GM23338 (cell line): ENCODE measurements at regions not wholly inside any gene's neighbourhood (a gene's known extent, or its start where the extent isn't known, plus 50 kb on each side); places are given as distances from the start of the nearest gene placed in this dataset.
A peak's percentile ranks its signal among the peaks of the same experiment; 100 is the strongest.

Experiments used
- ATAC-seq: fragments of 200-7000 bp; cut with Tn5 transposase; 3 replicates; pipeline ENCODE4 v1.9.1; 2020
- DNase-seq: peaks from one replicate; pipeline ENCODE4 v3.0.0-alpha.2; 2015; ENCODE audit warnings: low spot score
- H2AFZ ChIP-seq: fragments of 200-600 bp; sonication (generic); 2 replicates; pipeline ENCODE4 v1.8.0; 2016; ENCODE audit warnings: antibody characterized with exemption, mild to moderate bottlenecking, moderate library complexity
- H3F3A ChIP-seq: fragments of 200-600 bp; sonication (generic); replicated peaks from 2 replicates; pipeline ENCODE4 v1.8.0; 2017; ENCODE audit warnings: antibody characterized with exemption, mixed run types, low read depth
- H3K27ac ChIP-seq: fragments of 200-600 bp; sonication (generic); 2 replicates; pipeline ENCODE4 v1.6.1; 2016; ENCODE audit warnings: low read depth
- H3K27me3 ChIP-seq: fragments of 200-600 bp; sonication (generic); 2 replicates; pipeline ENCODE4 v1.8.0; 2016; ENCODE audit warnings: mild to moderate bottlenecking, mixed run types, moderate library complexity; ENCODE audit not compliant: insufficient read depth
- H3K36me3 ChIP-seq: fragments of 200-600 bp; sonication (generic); 2 replicates; pipeline ENCODE4 v1.8.0; 2016; ENCODE audit warnings: mild to moderate bottlenecking; ENCODE audit not compliant: insufficient read depth
- H3K4me1 ChIP-seq: fragments of 200-600 bp; sonication (generic); 2 replicates; pipeline ENCODE4 v1.8.0; 2016; ENCODE audit warnings: mild to moderate bottlenecking, moderate library complexity; ENCODE audit not compliant: insufficient read depth
- H3K4me2 ChIP-seq: fragments of 200-600 bp; sonication (generic); 2 replicates; pipeline ENCODE4 v1.7.1; 2017; ENCODE audit warnings: mixed run types
- H3K4me3 ChIP-seq: fragments of 200-600 bp; sonication (generic); 2 replicates; pipeline ENCODE4 v1.6.1; 2016; ENCODE audit warnings: mixed run types
- H3K79me2 ChIP-seq: fragments of 200-600 bp; sonication (generic); replicated peaks from 2 replicates; pipeline ENCODE4 v1.8.0; 2017; ENCODE audit warnings: mild to moderate bottlenecking; ENCODE audit not compliant: insufficient read depth
- H3K9me2 ChIP-seq: fragments of 200-600 bp; sonication (generic); 2 replicates; pipeline ENCODE4 v1.8.0; 2017; ENCODE audit not compliant: insufficient read depth
- H4K20me1 ChIP-seq: fragments of 200-600 bp; sonication (generic); replicated peaks from 2 replicates; pipeline ENCODE4 v1.8.0; 2017; ENCODE audit warnings: mild to moderate bottlenecking; ENCODE audit not compliant: insufficient read depth
- H3K27ac Mint-ChIP-seq: 2 replicates; pipeline ENCODE4 v1.8.0; 2020; ENCODE audit warnings: inconsistent platforms, mild to moderate bottlenecking, moderate library complexity, mixed read lengths
- H3K27me3 Mint-ChIP-seq: 3 replicates; pipeline ENCODE4 v1.8.0; 2022; ENCODE audit warnings: low read depth, mild to moderate bottlenecking, moderate library complexity, mixed read lengths, inconsistent platforms; ENCODE audit not compliant: insufficient read depth, poor library complexity
- H3K36me3 Mint-ChIP-seq: 3 replicates; pipeline ENCODE4 v1.8.0; 2021; ENCODE audit warnings: low read depth, mild to moderate bottlenecking, inconsistent platforms, moderate library complexity, mixed read lengths
- H3K4me1 Mint-ChIP-seq: 3 replicates; pipeline ENCODE4 v1.8.0; 2020; ENCODE audit warnings: mild to moderate bottlenecking, inconsistent platforms, mixed read lengths
- H3K4me3 Mint-ChIP-seq: 3 replicates; pipeline ENCODE4 v1.8.0; 2021; ENCODE audit warnings: moderate library complexity, mild to moderate bottlenecking, inconsistent platforms, mixed read lengths
- H3K9me3 Mint-ChIP-seq: 3 replicates; pipeline ENCODE4 v1.8.0; 2020; ENCODE audit warnings: moderate library complexity, mild to moderate bottlenecking, inconsistent platforms, mixed read lengths
- CREB1 ChIP-seq: fragments of 250-450 bp; sonication (Bioruptor Pico); IDR thresholded peaks from 2 replicates; pipeline ENCODE4 v1.5.0; 2020; ENCODE audit warnings: low read depth, mild to moderate bottlenecking, moderate library complexity
- CTCF ChIP-seq, 2 experiments: fragments of 200-600 bp in 1 of 2; sonication (generic) in 1 of 2; conservative IDR thresholded peaks; 2 replicates each; pipeline versions ENCODE4 v1.5.1 to v1.6.1; 2016 to 2017; ENCODE audit warnings: antibody characterized with exemption in 2 of 2, low read depth in 2 of 2, mild to moderate bottlenecking in 2 of 2, moderate library complexity in 1 of 2
- ETS1 ChIP-seq: IDR thresholded peaks from 2 replicates; pipeline ENCODE4 v1.6.1; 2016; ENCODE audit warnings: antibody characterized with exemption
- EZH2 ChIP-seq: fragments of 200-600 bp; sonication (generic); IDR thresholded peaks from one replicate; pipeline ENCODE4 v1.8.0; 2017; ENCODE audit warnings: antibody characterized with exemption, mild to moderate bottlenecking, low read depth; ENCODE audit not compliant: unreplicated experiment
- EZH2phosphoT487 ChIP-seq: fragments of 200-600 bp; sonication (generic); IDR thresholded peaks from one replicate; pipeline ENCODE4 v1.8.1; 2018; ENCODE audit warnings: antibody characterized with exemption; ENCODE audit not compliant: unreplicated experiment
- NANOG ChIP-seq: IDR thresholded peaks from 2 replicates; pipeline ENCODE4 v1.6.1; 2016; ENCODE audit warnings: antibody characterized with exemption, borderline replicate concordance
- POLR2AphosphoS5 ChIP-seq: IDR thresholded peaks from 2 replicates; pipeline ENCODE4 v1.6.1; 2016; ENCODE audit warnings: antibody characterized with exemption, low read depth
- REST ChIP-seq: IDR thresholded peaks from one replicate; pipeline ENCODE4 v1.6.1; 2018; ENCODE audit warnings: antibody characterized with exemption; ENCODE audit not compliant: unreplicated experiment
- STAT1 ChIP-seq: IDR thresholded peaks from one replicate; pipeline ENCODE4 v1.6.1; 2016; ENCODE audit warnings: antibody characterized with exemption; ENCODE audit not compliant: unreplicated experiment
- ZNF331 ChIP-seq: fragments of 250-450 bp; sonication (Bioruptor Pico); IDR thresholded peaks from 2 replicates; pipeline ENCODE4 v1.5.0; 2020; ENCODE audit warnings: low read depth, mild to moderate bottlenecking, moderate library complexity

- Mint-ChIP-seq H3K36me3 (peaks cover 5% of the 10 kb centered on the region; the same call in 1 of the 3 replicates), H3K27me3 (no peaks in the 10 kb centered on the region), H3K9me3 (peaks cover 5% of the 10 kb centered on the region; the same call in 2 of the 3 replicates), H3K4me3 (no peak overlapping the region), H3K4me1 (no peaks in the 10 kb centered on the region), H3K27ac (no peak overlapping the region)
- TF ChIP-seq ZNF331: no peak
- peak; percentile 62 to 80 for TF ChIP-seq CTCF (conservative IDR thresholded peaks at IDR 0.05; ENCODE audit: low read depth in 2 of 2)
- Histone ChIP-seq H3K4me2 (no peak overlapping the region), H2AFZ (peak overlapping the region; percentile 53; the same call in 1 of the 2 replicates), H3K27ac (no peak overlapping the region), H3K4me3 (no peak overlapping the region), H3K4me1 (no peaks in the 10 kb centered on the region), H3K79me2 (no peaks in the 10 kb centered on the region), H3K27me3 (no peaks in the 10 kb centered on the region), H3F3A (no peaks in the 10 kb centered on the region), H4K20me1 (no peaks in the 10 kb centered on the region), H3K9me2 (no peaks in the 10 kb centered on the region; the same call in 1 of the 2 replicates), H3K36me3 (no peaks in the 10 kb centered on the region)
- DNase-seq (peak; percentile 69), ATAC-seq (peak; percentile 52)
These were observed 362.5 kb upstream of the TRAM1L1 start for GRCh38 chr4:117447925-117448324.

- Mint-ChIP-seq H3K4me1 (no peaks in the 10 kb centered on the region), H3K27ac (no peak overlapping the region), H3K36me3 (no peaks in the 10 kb centered on the region), H3K9me3 (no peaks in the 10 kb centered on the region), H3K4me3 (no peak overlapping the region), H3K27me3 (no peaks in the 10 kb centered on the region)
- Histone ChIP-seq H3K4me3 (no peak overlapping the region), H3K4me2 (no peak overlapping the region), H3K9me2 (no peaks in the 10 kb centered on the region), H3K27ac (no peak overlapping the region), H3K79me2 (no peaks in the 10 kb centered on the region), H3K27me3 (no peaks in the 10 kb centered on the region), H4K20me1 (no peaks in the 10 kb centered on the region), H3F3A (no peaks in the 10 kb centered on the region), H3K4me1 (no peaks in the 10 kb centered on the region), H3K36me3 (no peaks in the 10 kb centered on the region), H2AFZ (no peak overlapping the region)
- DNase-seq (no peak), ATAC-seq (no peak)
- TF ChIP-seq EZH2 (no peak), NANOG (no peak), ETS1 (no peak), EZH2phosphoT487 (no peak), STAT1 (no peak), CTCF (conservative IDR thresholded peaks at IDR 0.05; ENCODE audit: low read depth in 2 of 2) (no peak), REST (no peak), CREB1 (CRISPR knock-in tag) (no peak), POLR2AphosphoS5 (no peak)
These were observed 369.7 kb upstream of the TRAM1L1 start for GRCh38 chr4:117455088-117455487.
